OCI-LY1 (cell line): ENCODE measurements at regions not wholly inside any gene's neighbourhood (a gene's known extent, or its start where the extent isn't known, plus 50 kb on each side); places are given as distances from the start of the nearest gene placed in this dataset.

Experiments
- EZH2 ChIP-seq: fragments of 200-600 bp; sonication (generic), shearing (Covaris generic); IDR thresholded peaks from 2 replicates; pipeline ENCODE4 v1.8.0; 2017; ENCODE audit warnings: borderline replicate concordance, mixed run types, mild to moderate bottlenecking, antibody characterized with exemption, low read length, moderate library complexity, mixed read lengths
- TF ChIP-seq, protein P1 (sequence below): fragments of 200-600 bp; sonication (generic), shearing (Covaris generic); IDR thresholded peaks from 2 replicates; pipeline ENCODE4 v1.5.1; 2017; ENCODE audit warnings: mild to moderate bottlenecking, antibody characterized with exemption, low read length, moderate library complexity, mixed read lengths

DNA sequence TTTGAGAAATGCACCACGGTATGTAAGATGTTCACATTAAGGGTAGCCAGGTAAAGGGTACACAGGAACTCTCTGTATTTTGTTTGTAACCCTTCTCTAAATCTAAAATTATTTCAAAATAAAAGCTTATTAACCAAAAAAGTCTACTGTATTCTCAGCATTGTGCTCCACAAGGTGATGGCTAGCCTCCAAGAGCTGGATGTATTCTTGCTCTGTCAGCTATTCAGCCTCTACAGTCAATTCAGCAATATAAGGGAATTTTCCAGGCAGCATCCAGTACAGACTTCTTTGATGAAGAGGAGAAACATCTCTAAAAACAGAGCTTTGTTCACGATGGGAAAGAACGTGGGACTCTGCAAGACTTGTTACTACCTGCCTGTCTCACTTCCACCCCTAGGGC is 63.5 kb upstream of the MAOA start:
- TF ChIP-seq, protein P1, sequence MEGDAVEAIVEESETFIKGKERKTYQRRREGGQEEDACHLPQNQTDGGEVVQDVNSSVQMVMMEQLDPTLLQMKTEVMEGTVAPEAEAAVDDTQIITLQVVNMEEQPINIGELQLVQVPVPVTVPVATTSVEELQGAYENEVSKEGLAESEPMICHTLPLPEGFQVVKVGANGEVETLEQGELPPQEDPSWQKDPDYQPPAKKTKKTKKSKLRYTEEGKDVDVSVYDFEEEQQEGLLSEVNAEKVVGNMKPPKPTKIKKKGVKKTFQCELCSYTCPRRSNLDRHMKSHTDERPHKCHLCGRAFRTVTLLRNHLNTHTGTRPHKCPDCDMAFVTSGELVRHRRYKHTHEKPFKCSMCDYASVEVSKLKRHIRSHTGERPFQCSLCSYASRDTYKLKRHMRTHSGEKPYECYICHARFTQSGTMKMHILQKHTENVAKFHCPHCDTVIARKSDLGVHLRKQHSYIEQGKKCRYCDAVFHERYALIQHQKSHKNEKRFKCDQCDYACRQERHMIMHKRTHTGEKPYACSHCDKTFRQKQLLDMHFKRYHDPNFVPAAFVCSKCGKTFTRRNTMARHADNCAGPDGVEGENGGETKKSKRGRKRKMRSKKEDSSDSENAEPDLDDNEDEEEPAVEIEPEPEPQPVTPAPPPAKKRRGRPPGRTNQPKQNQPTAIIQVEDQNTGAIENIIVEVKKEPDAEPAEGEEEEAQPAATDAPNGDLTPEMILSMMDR, result no peak
- TF ChIP-seq EZH2, result no peak
